ENCODE measurements at regions not wholly inside any gene's neighbourhood (a gene's known extent, or its start where the extent isn't known, plus 50 kb on each side); places are given as distances from the start of the nearest gene placed in this dataset.

GRCh38 chr22:48348855-48349254 is 1478.8 kb downstream of the BRD1 start (continued):
- TF ChIP-seq STAT1 (IDR thresholded peaks at IDR 0.05; ENCODE audit: unreplicated experiment) = no peak
- no peak for TF ChIP-seq POLR2AphosphoS5 (IDR thresholded peaks at IDR 0.05; ENCODE audit: low read depth)
- no peak for TF ChIP-seq EZH2 (IDR thresholded peaks at IDR 0.05; ENCODE audit: low read depth, unreplicated experiment)
- no peak for TF ChIP-seq EZH2phosphoT487 (IDR thresholded peaks at IDR 0.05; ENCODE audit: unreplicated experiment)
- TF ChIP-seq NANOG (IDR thresholded peaks at IDR 0.05; ENCODE audit: borderline replicate concordance) = no peak
- TF ChIP-seq ZNF114 (CRISPR knock-in tag; IDR thresholded peaks at IDR 0.05) = no peak
- TF ChIP-seq REST (IDR thresholded peaks at IDR 0.05; ENCODE audit: unreplicated experiment) = no peak
- no peak for TF ChIP-seq ZNF331 (CRISPR knock-in tag; IDR thresholded peaks at IDR 0.05; ENCODE audit: low read depth)
- TF ChIP-seq CREB1 (CRISPR knock-in tag; IDR thresholded peaks at IDR 0.05; ENCODE audit: low read depth) = no peak

- Histone ChIP-seq H2AFZ (no peak overlapping the region), H3K9me2 (ENCODE audit: insufficient read depth) (no peaks in the 10 kb centered on the region), H3K27me3 (ENCODE audit: insufficient read depth) (no peaks in the 10 kb centered on the region), H3K27ac (ENCODE audit: low read depth) (no peak overlapping the region), H3K79me2 (replicated peaks; ENCODE audit: insufficient read depth) (no peaks in the 10 kb centered on the region), H3F3A (replicated peaks; ENCODE audit: low read depth) (no peaks in the 10 kb centered on the region), H4K20me1 (replicated peaks; ENCODE audit: insufficient read depth) (no peaks in the 10 kb centered on the region), H3K36me3 (ENCODE audit: insufficient read depth) (no peaks in the 10 kb centered on the region), H3K4me1 (ENCODE audit: insufficient read depth) (no peaks in the 10 kb centered on the region), H3K4me2 (no peak overlapping the region), H3K4me3 (no peak overlapping the region)
- peaks cover 9% of the 10 kb centered on the region for H3K4me1 Mint-ChIP-seq
- TF ChIP-seq STAT1 (IDR thresholded peaks at IDR 0.05; ENCODE audit: unreplicated experiment) (no peak), ZNF331 (CRISPR knock-in tag; IDR thresholded peaks at IDR 0.05; ENCODE audit: low read depth) (no peak), EZH2phosphoT487 (IDR thresholded peaks at IDR 0.05; ENCODE audit: unreplicated experiment) (no peak), ZNF114 (CRISPR knock-in tag; IDR thresholded peaks at IDR 0.05) (no peak)
- no peak for ATAC-seq
- no peak overlapping the region for H3K27ac Mint-ChIP-seq
- H3K27me3 Mint-ChIP-seq (ENCODE audit: insufficient read depth, low read depth, poor library complexity) = peaks cover 3% of the 10 kb centered on the region
- H3K9me3 Mint-ChIP-seq = no peaks in the 10 kb centered on the region
- no peak overlapping the region for H3K4me3 Mint-ChIP-seq
- DNase-seq (ENCODE audit: low spot score) = no peak
- no peaks in the 10 kb centered on the region for H3K36me3 Mint-ChIP-seq (ENCODE audit: low read depth)
Observed at GRCh38 chr22:48347311-48347710, 1480.4 kb downstream of the BRD1 start.

- H3F3A ChIP-seq (replicated peaks; ENCODE audit: low read depth) = no peaks in the 10 kb centered on the region
- H3K9me2 ChIP-seq (ENCODE audit: insufficient read depth) = no peaks in the 10 kb centered on the region
- H3K9me3 Mint-ChIP-seq = no peaks in the 10 kb centered on the region
- no peaks in the 10 kb centered on the region for H3K79me2 ChIP-seq (replicated peaks; ENCODE audit: insufficient read depth)
- peaks cover 4% of the 10 kb centered on the region for H3K27me3 Mint-ChIP-seq (ENCODE audit: insufficient read depth, low read depth, poor library complexity)
- no peaks in the 10 kb centered on the region for H3K27me3 ChIP-seq (ENCODE audit: insufficient read depth)
- H3K4me1 Mint-ChIP-seq = peaks cover 9% of the 10 kb centered on the region
- H4K20me1 ChIP-seq (replicated peaks; ENCODE audit: insufficient read depth) = no peaks in the 10 kb centered on the region
- H3K36me3 Mint-ChIP-seq (ENCODE audit: low read depth) = no peaks in the 10 kb centered on the region
- H3K4me1 ChIP-seq (ENCODE audit: insufficient read depth) = no peaks in the 10 kb centered on the region
- no peak for TF ChIP-seq POLR2AphosphoS5 (IDR thresholded peaks at IDR 0.05; ENCODE audit: low read depth)
- H3K4me3 ChIP-seq = no peak overlapping the region
- no peak overlapping the region for H3K4me3 Mint-ChIP-seq
- ATAC-seq = no peak
- H3K36me3 ChIP-seq (ENCODE audit: insufficient read depth) = no peaks in the 10 kb centered on the region
- no peak overlapping the region for H2AFZ ChIP-seq
- H3K27ac Mint-ChIP-seq = no peak overlapping the region
- no peak for DNase-seq (ENCODE audit: low spot score)
- H3K4me2 ChIP-seq = no peak overlapping the region
- H3K27ac ChIP-seq (ENCODE audit: low read depth) = no peak overlapping the region
Observed at GRCh38 chr22:48346911-48347310, 1480.8 kb downstream of the BRD1 start.

All from GM23338 (cell line).